Fibroblast of lung (primary cell): ENCODE measurements at regions not wholly inside any gene's neighbourhood (a gene's known extent, or its start where the extent isn't known, plus 50 kb on each side); places are given as distances from the start of the nearest gene placed in this dataset.

Experiments
- DNase-seq, 2 donors: peaks; one replicate each; pipeline versions ENCODE4 v3.0.0 to v3.0.0-alpha.2; 2010; ENCODE audit warnings: low read depth in 2 of 2
- H2AFZ ChIP-seq: 2 replicates; pipeline ENCODE4 v1.5.1; 2012; ENCODE audit warnings: low read length, control low read depth, inconsistent platforms
- H3K27ac ChIP-seq: 2 replicates; pipeline ENCODE4 v1.5.1; 2011; ENCODE audit warnings: low read length, control low read depth; ENCODE audit not compliant: insufficient read depth
- H3K27me3 ChIP-seq: 2 replicates; pipeline ENCODE4 v1.5.1; 2011; ENCODE audit warnings: mild to moderate bottlenecking, low read length; ENCODE audit not compliant: control insufficient read depth, insufficient read depth
- H3K36me3 ChIP-seq: 2 replicates; pipeline ENCODE4 v1.5.1; 2011; ENCODE audit warnings: low read length; ENCODE audit not compliant: control insufficient read depth, insufficient read depth
- H3K4me1 ChIP-seq: 2 replicates; pipeline ENCODE4 v1.5.1; 2011; ENCODE audit warnings: low read length; ENCODE audit not compliant: control insufficient read depth, insufficient read depth; ENCODE audit errors: extremely low read depth
- H3K4me2 ChIP-seq: 2 replicates; pipeline ENCODE4 v1.5.1; 2011; ENCODE audit warnings: low read length, control low read depth; ENCODE audit not compliant: insufficient read depth; ENCODE audit errors: extremely low read depth
- H3K4me3 ChIP-seq, 4 experiments: fragments of 200-600 bp in 1 of 4; sonication (generic) in 1 of 4; replicated peaks in 1 of 4; 2 replicates each; pipeline ENCODE4 v1.5.1; 2011 to 2016; ENCODE audit warnings: low read length in 4 of 4, low read depth in 3 of 4, mild to moderate bottlenecking in 3 of 4, control low read depth in 2 of 4, inconsistent platforms in 1 of 4, mixed read lengths in 1 of 4; ENCODE audit not compliant: insufficient read depth in 1 of 4; ENCODE audit errors: control extremely low read depth in 1 of 4
- H3K79me2 ChIP-seq: 2 replicates; pipeline ENCODE4 v1.5.1; 2012; ENCODE audit warnings: mild to moderate bottlenecking, low read length, inconsistent platforms; ENCODE audit not compliant: control insufficient read depth, insufficient read depth
- H3K9ac ChIP-seq: 2 replicates; pipeline ENCODE4 v1.5.1; 2011; ENCODE audit warnings: mild to moderate bottlenecking, low read length, control low read depth; ENCODE audit not compliant: insufficient read depth
- H3K9me3 ChIP-seq: 2 replicates; pipeline ENCODE4 v1.5.1; 2012; ENCODE audit warnings: low read depth, low read length; ENCODE audit not compliant: control insufficient read depth, insufficient read depth
- H4K20me1 ChIP-seq: 2 replicates; pipeline ENCODE4 v1.5.1; 2011; ENCODE audit warnings: low read length; ENCODE audit not compliant: control insufficient read depth, insufficient read depth; ENCODE audit errors: extremely low read depth
- CTCF ChIP-seq, 2 donors: IDR thresholded peaks in 1 of 2; conservative IDR thresholded peaks in 1 of 2; 1 replicate in 1 of 2; 2 replicates in 1 of 2; pipeline ENCODE4 v1.5.1; 2011 to 2012; ENCODE audit warnings: low read length in 2 of 2, control low read depth in 1 of 2, inconsistent platforms in 1 of 2, low read depth in 1 of 2, mild to moderate bottlenecking in 1 of 2
- EZH2 ChIP-seq: IDR thresholded peaks from 2 replicates; pipeline ENCODE4 v1.5.1; 2012; ENCODE audit warnings: low read length, control low read depth, mild to moderate bottlenecking; ENCODE audit errors: missing control alignments

- TF ChIP-seq CTCF (conservative IDR thresholded peaks at IDR 0.05 in 1 of 2, IDR thresholded peaks at IDR 0.05 in 1 of 2; ENCODE audit: low read depth in 1 of 2, low read length in 2 of 2) (no peak), EZH2 (no peak)
- no peaks in the 10 kb centered on the region for H4K20me1 ChIP-seq
- H3K9ac ChIP-seq: no peak overlapping the region
- H3K36me3 ChIP-seq: no peaks in the 10 kb centered on the region
- no peak for DNase-seq
- H3K27ac ChIP-seq: no peak overlapping the region
- no peaks in the 10 kb centered on the region for H3K4me1 ChIP-seq
- no peak overlapping the region for H3K4me3 ChIP-seq
- H3K4me2 ChIP-seq: no peak overlapping the region
- no peak overlapping the region for H2AFZ ChIP-seq
- no peaks in the 10 kb centered on the region for H3K9me3 ChIP-seq
- H3K79me2 ChIP-seq: no peaks in the 10 kb centered on the region
- no peaks in the 10 kb centered on the region for H3K27me3 ChIP-seq
Observed at GRCh38 chr1:229888157-229888556, 178.9 kb upstream of the GALNT2 start.

- Histone ChIP-seq H3K4me1 (no peaks in the 10 kb centered on the region), H3K4me2 (no peak overlapping the region), H4K20me1 (no peaks in the 10 kb centered on the region), H3K9me3 (no peaks in the 10 kb centered on the region), H3K9ac (no peak overlapping the region), H3K27me3 (no peaks in the 10 kb centered on the region), H3K36me3 (no peaks in the 10 kb centered on the region), H2AFZ (no peak overlapping the region), H3K79me2 (no peaks in the 10 kb centered on the region), H3K4me3 (no peak overlapping the region), H3K27ac (no peak overlapping the region)
- DNase-seq: no peak
- TF ChIP-seq CTCF (conservative IDR thresholded peaks at IDR 0.05 in 1 of 2, IDR thresholded peaks at IDR 0.05 in 1 of 2; ENCODE audit: low read depth in 1 of 2, low read length in 2 of 2) (no peak), EZH2 (no peak)
Observed at GRCh38 chr1:229888561-229889001, 178.5 kb upstream of the GALNT2 start.

GRCh38 chr1:229889031-229889517 is 178.0 kb upstream of the GALNT2 start:
- no peak overlapping the region for H3K4me2 ChIP-seq
- no peak overlapping the region for H3K9ac ChIP-seq
- H2AFZ ChIP-seq: no peak overlapping the region
- no peaks in the 10 kb centered on the region for H3K4me1 ChIP-seq
- H3K36me3 ChIP-seq: no peaks in the 10 kb centered on the region
- TF ChIP-seq CTCF (conservative IDR thresholded peaks at IDR 0.05 in 1 of 2, IDR thresholded peaks at IDR 0.05 in 1 of 2; ENCODE audit: low read depth in 1 of 2, low read length in 2 of 2) (no peak), EZH2 (no peak)
- no peaks in the 10 kb centered on the region for H3K27me3 ChIP-seq
- no peak overlapping the region for H3K27ac ChIP-seq
- no peak for DNase-seq
- H4K20me1 ChIP-seq: no peaks in the 10 kb centered on the region
- no peaks in the 10 kb centered on the region for H3K9me3 ChIP-seq
- H3K4me3 ChIP-seq: no peak overlapping the region
- H3K79me2 ChIP-seq: no peaks in the 10 kb centered on the region
